Erythroblast (primary cell): ENCODE measurements at regions not wholly inside any gene's neighbourhood (a gene's known extent, or its start where the extent isn't known, plus 50 kb on each side); places are given as distances from the start of the nearest gene placed in this dataset.
"Not testable (repeated sequence)": the region's sequence is repeated elsewhere in the genome, so short reads cannot be mapped to it uniquely, and the experiment has no call there.

Experiments used
- GATA1 ChIP-seq: IDR thresholded peaks from 2 replicates; pipeline ENCODE4 v1.6.1; 2011; ENCODE audit warnings: low read depth, mild to moderate bottlenecking, control low read depth, low read length, moderate library complexity
- POLR2A ChIP-seq: IDR thresholded peaks from 2 replicates; pipeline ENCODE4 v1.6.1; 2011; ENCODE audit warnings: mild to moderate bottlenecking, low read length

GRCh38 chr1:120248726-120249427 lies 72.6 kb upstream of the SEC22B start:
- not testable (repeated sequence) for TF ChIP-seq POLR2A, GATA1
